Activated CD8-positive, alpha-beta T cell treated with anti-CD3 and anti-CD28 coated beads for 36 hours (primary cell): ENCODE measurements at regions not wholly inside any gene's neighbourhood (a gene's known extent, or its start where the extent isn't known, plus 50 kb on each side); places are given as distances from the start of the nearest gene placed in this dataset.

ENCODE experiments used
- ATAC-seq: fragments of 200-7000 bp; cut with Tn5 transposase; one replicate; pipeline ENCODE4 v1.10.0; 2021; ENCODE audit warnings: mild to moderate bottlenecking, moderate library complexity
- CTCF ChIA-PET: fragments of 350-600 bp; sonication (Branson Sonifier 250); formaldehyde crosslinking; loops from one replicate; lab custom pipeline; 2021; ENCODE audit warnings: antibody characterized with exemption; lab: Charles Lee
- POLR2A ChIA-PET: fragments of 350-600 bp; sonication (Branson Sonifier 250); formaldehyde crosslinking; loops from one replicate; lab custom pipeline; 2021; ENCODE audit warnings: antibody characterized with exemption; lab: Charles Lee
- DNase-seq: peaks from one replicate; pipeline ENCODE4 v3.0.0-alpha.2; 2020
- H3K27ac Mint-ChIP-seq: one replicate; pipeline ENCODE4 v1.8.0; 2021; ENCODE audit warnings: mild to moderate bottlenecking, mixed read lengths
- H3K27me3 Mint-ChIP-seq: one replicate; pipeline ENCODE4 v1.8.0; 2021; ENCODE audit warnings: mixed read lengths
- H3K36me3 Mint-ChIP-seq: one replicate; pipeline ENCODE4 v1.8.0; 2021; ENCODE audit warnings: low read depth, mixed read lengths
- H3K4me1 Mint-ChIP-seq: one replicate; pipeline ENCODE4 v1.8.0; 2021; ENCODE audit warnings: low read depth, mixed read lengths
- H3K4me3 Mint-ChIP-seq: one replicate; pipeline ENCODE4 v1.8.0; 2021; ENCODE audit warnings: mild to moderate bottlenecking, moderate library complexity, mixed read lengths
- H3K9me3 Mint-ChIP-seq: one replicate; pipeline ENCODE4 v1.8.0; 2021; ENCODE audit warnings: mixed read lengths
- CTCF ChIP-seq: fragments of 200-600 bp; IDR thresholded peaks from one replicate; pipeline ENCODE4 v1.8.0; 2022; ENCODE audit warnings: antibody characterized with exemption, mild to moderate bottlenecking
- intact Hi-C: fragments of 100-400 bp; cut with micrococcal nuclease; formaldehyde crosslinking; loops from one replicate; pipeline ENCODE4 v1.10.0; 2022

- H3K27me3 Mint-ChIP-seq = no peaks in the 10 kb centered on the region
- DNase-seq = no peak
- H3K9me3 Mint-ChIP-seq = no peaks in the 10 kb centered on the region
- POLR2A ChIA-PET = no interaction called here
- H3K36me3 Mint-ChIP-seq = no peaks in the 10 kb centered on the region
- no peak for ATAC-seq
- TF ChIP-seq CTCF = no peak
- intact Hi-C loops = no loop called here
- CTCF ChIA-PET = no interaction called here
- no peak overlapping the region for H3K4me3 Mint-ChIP-seq
- H3K27ac Mint-ChIP-seq = no peak overlapping the region
- no peaks in the 10 kb centered on the region for H3K4me1 Mint-ChIP-seq
These were observed 556.8 kb downstream of the GABRG1 start for GRCh38 chr4:45566896-45567603.

- intact Hi-C loops = no loop called here
- ATAC-seq (no peak), DNase-seq (no peak)
- ChIA-PET CTCF (no interaction called here), POLR2A (no interaction called here)
- no peak overlapping the region for H3K4me3 Mint-ChIP-seq
- H3K36me3 Mint-ChIP-seq = no peaks in the 10 kb centered on the region
- H3K9me3 Mint-ChIP-seq = peaks cover 3% of the 10 kb centered on the region
- no peak for TF ChIP-seq CTCF
- H3K27ac Mint-ChIP-seq = no peak overlapping the region
- H3K4me1 Mint-ChIP-seq = no peaks in the 10 kb centered on the region
- no peaks in the 10 kb centered on the region for H3K27me3 Mint-ChIP-seq
These were observed 569.4 kb downstream of the GABRG1 start for GRCh38 chr4:45554423-45554822.

- Mint-ChIP-seq H3K36me3 (no peaks in the 10 kb centered on the region), H3K9me3 (peaks cover 8% of the 10 kb centered on the region), H3K4me1 (no peaks in the 10 kb centered on the region), H3K27ac (no peak overlapping the region), H3K27me3 (no peaks in the 10 kb centered on the region), H3K4me3 (no peak overlapping the region)
- ChIA-PET CTCF (no interaction called here), POLR2A (no interaction called here)
- no peak for DNase-seq
- intact Hi-C loops = no loop called here
- TF ChIP-seq CTCF = no peak
- ATAC-seq = no peak
These were observed 573.0 kb downstream of the GABRG1 start for GRCh38 chr4:45550766-45551366.

- DNase-seq (no peak), ATAC-seq (no peak)
- peaks cover 5% of the 10 kb centered on the region for H3K9me3 Mint-ChIP-seq
- intact Hi-C loops = no loop called here
- no peaks in the 10 kb centered on the region for H3K27me3 Mint-ChIP-seq
- no peak overlapping the region for H3K27ac Mint-ChIP-seq
- ChIA-PET CTCF (no interaction called here), POLR2A (interaction anchor here (0.6 to 1.0 kb wide), 2 partner anchors 9 to 20 kb away, joined by 3 read pairs; no protein-coding TSS in a partner anchor)
- no peak for TF ChIP-seq CTCF
- no peak overlapping the region for H3K4me3 Mint-ChIP-seq
- H3K36me3 Mint-ChIP-seq = no peaks in the 10 kb centered on the region
- no peaks in the 10 kb centered on the region for H3K4me1 Mint-ChIP-seq
These were observed 584.6 kb downstream of the GABRG1 start for GRCh38 chr4:45539142-45539814.

GRCh38 chr4:45530498-45530897, 593.4 kb downstream of the GABRG1 start:
- H3K4me3 Mint-ChIP-seq = no peak overlapping the region
- ChIA-PET POLR2A (interaction anchor here (1.2 kb wide), 1 partner anchor 9 kb away, joined by 3 read pairs; no protein-coding TSS in a partner anchor), CTCF (no interaction called here)
- intact Hi-C loops = no loop called here
- no peak overlapping the region for H3K27ac Mint-ChIP-seq
- peaks cover 14% of the 10 kb centered on the region for H3K9me3 Mint-ChIP-seq
- no peaks in the 10 kb centered on the region for H3K4me1 Mint-ChIP-seq
- DNase-seq (no peak), ATAC-seq (no peak)
- H3K36me3 Mint-ChIP-seq = no peaks in the 10 kb centered on the region
- no peaks in the 10 kb centered on the region for H3K27me3 Mint-ChIP-seq
- TF ChIP-seq CTCF = no peak
